NCI-H1694 treated with DMSO at 0.1 percent for 48 hours (cell line): ENCODE measurements at regions not wholly inside any gene's neighbourhood (a gene's known extent, or its start where the extent isn't known, plus 50 kb on each side); places are given as distances from the start of the nearest gene placed in this dataset.

Source experiments
- DNase-seq: peaks from one replicate; lab custom pipeline; 2025; lab: John Stamatoyannopoulos, UW

GRCh38 chr1:221431961-221432360 lies 309.9 kb downstream of the DUSP10 start:
- DNase-seq, result no peak

GRCh38 chr1:221435504-221435904 lies 306.4 kb downstream of the DUSP10 start:
- peak; percentile 82 for DNase-seq

GRCh38 chr1:221437171-221437570 lies 304.7 kb downstream of the DUSP10 start:
- DNase-seq, result no peak

- no peak for DNase-seq
Measured at GRCh38 chr1:221437926-221438325, 304.0 kb downstream of the DUSP10 start.

GRCh38 chr1:221439008-221439746 lies 302.7 kb downstream of the DUSP10 start:
- DNase-seq, result no peak

GRCh38 chr1:221439747-221440501 lies 302.0 kb downstream of the DUSP10 start:
- no peak for DNase-seq

GRCh38 chr1:221440658-221441057 lies 301.2 kb downstream of the DUSP10 start:
- no peak for DNase-seq

GRCh38 chr1:221442056-221442455 lies 299.8 kb downstream of the DUSP10 start:
- DNase-seq, result no peak

- no peak for DNase-seq
Measured at GRCh38 chr1:221444346-221444745, 297.5 kb downstream of the DUSP10 start.

- DNase-seq, result no peak
Measured at GRCh38 chr1:221448585-221449175, 293.2 kb downstream of the DUSP10 start.

GRCh38 chr1:221449194-221449593 lies 292.7 kb downstream of the DUSP10 start:
- DNase-seq, result no peak

- DNase-seq, result no peak
Measured at GRCh38 chr1:221449801-221450470, 292.0 kb downstream of the DUSP10 start.

GRCh38 chr1:221451741-221452140 lies 290.1 kb downstream of the DUSP10 start:
- DNase-seq, result no peak

- no peak for DNase-seq
Measured at GRCh38 chr1:221454096-221454495, 287.8 kb downstream of the DUSP10 start.

- DNase-seq, result no peak
Measured at GRCh38 chr1:221456918-221457317, 285.0 kb downstream of the DUSP10 start.

- no peak for DNase-seq
Measured at GRCh38 chr1:221457685-221458446, 284.0 kb downstream of the DUSP10 start.

- DNase-seq, result peak; percentile 47
Measured at GRCh38 chr1:221458447-221459156, 283.3 kb downstream of the DUSP10 start.

GRCh38 chr1:221459558-221459957 lies 282.3 kb downstream of the DUSP10 start:
- DNase-seq, result no peak

GRCh38 chr1:221462345-221462744 lies 279.5 kb downstream of the DUSP10 start:
- DNase-seq, result no peak

- no peak for DNase-seq
Measured at GRCh38 chr1:221468546-221468945, 273.3 kb downstream of the DUSP10 start.

- peak; percentile 26 for DNase-seq
Measured at GRCh38 chr1:221469476-221469875, 272.4 kb downstream of the DUSP10 start.
